ENCODE measurements at regions not wholly inside any gene's neighbourhood (a gene's known extent, or its start where the extent isn't known, plus 50 kb on each side); places are given as distances from the start of the nearest gene placed in this dataset.

GRCh38 chrX:134732676-134733075, 64.3 kb downstream of the PABIR2 start:
- ATAC-seq: no peak
- TF ChIP-seq ISL1 (CRISPR knock-in tag; IDR thresholded peaks at IDR 0.05) (no peak), ARNTL (CRISPR knock-in tag; IDR thresholded peaks at IDR 0.05; ENCODE audit: borderline replicate concordance, low read depth) (no peak), ZFP30 (CRISPR knock-in tag; IDR thresholded peaks at IDR 0.05) (no peak), ZNF70 (CRISPR knock-in tag; IDR thresholded peaks at IDR 0.05) (no peak), BACH2 (CRISPR knock-in tag; IDR thresholded peaks at IDR 0.05; ENCODE audit: borderline replicate concordance) (no peak), SNAI2 (CRISPR knock-in tag; IDR thresholded peaks at IDR 0.05) (no peak), ZC3H10 (CRISPR knock-in tag; IDR thresholded peaks at IDR 0.05) (no peak), TCF4 (CRISPR knock-in tag; IDR thresholded peaks at IDR 0.05; ENCODE audit: borderline replicate concordance) (no peak), CREB5 (CRISPR knock-in tag; IDR thresholded peaks at IDR 0.05; ENCODE audit: low read depth) (no peak), OSR1 (CRISPR knock-in tag; IDR thresholded peaks at IDR 0.05) (no peak), PATZ1 (CRISPR knock-in tag; IDR thresholded peaks at IDR 0.05; ENCODE audit: borderline replicate concordance) (no peak), GLIS3 (CRISPR knock-in tag; IDR thresholded peaks at IDR 0.05) (no peak), ZNF8 (CRISPR knock-in tag; IDR thresholded peaks at IDR 0.05) (no peak), ESRRG (CRISPR knock-in tag; IDR thresholded peaks at IDR 0.05) (no peak)

GRCh38 chrX:134732152-134732551, 64.9 kb downstream of the PABIR2 start:
- ATAC-seq: peak; percentile 9; the same call in 1 of the 3 replicates
- TF ChIP-seq TCF4 (CRISPR knock-in tag; IDR thresholded peaks at IDR 0.05; ENCODE audit: borderline replicate concordance): peak; percentile 84
- peak; percentile 72 for TF ChIP-seq ISL1 (CRISPR knock-in tag; IDR thresholded peaks at IDR 0.05)
- peak; percentile 67; the same call in 1 of the 2 replicates for TF ChIP-seq TSHZ2 (CRISPR knock-in tag; IDR thresholded peaks at IDR 0.05)
- TF ChIP-seq CSRNP3 (CRISPR knock-in tag; IDR thresholded peaks at IDR 0.05): no peak

- peak; percentile 63 for ATAC-seq
- no peak for TF ChIP-seq ARNTL (CRISPR knock-in tag; IDR thresholded peaks at IDR 0.05; ENCODE audit: borderline replicate concordance, low read depth)
- TF ChIP-seq BACH2 (CRISPR knock-in tag; IDR thresholded peaks at IDR 0.05; ENCODE audit: borderline replicate concordance): no peak
- no peak for TF ChIP-seq TCF4 (CRISPR knock-in tag; IDR thresholded peaks at IDR 0.05; ENCODE audit: borderline replicate concordance)
- TF ChIP-seq CSDC2 (CRISPR knock-in tag; IDR thresholded peaks at IDR 0.05): no peak
- TF ChIP-seq ESRRG (CRISPR knock-in tag; IDR thresholded peaks at IDR 0.05): no peak
- TF ChIP-seq GLIS3 (CRISPR knock-in tag; IDR thresholded peaks at IDR 0.05): no peak
- TF ChIP-seq POU6F1 (CRISPR knock-in tag; IDR thresholded peaks at IDR 0.05; ENCODE audit: borderline replicate concordance, low read depth): no peak
- TF ChIP-seq RARB (CRISPR knock-in tag; IDR thresholded peaks at IDR 0.05): no peak
- TF ChIP-seq ZC3H10 (CRISPR knock-in tag; IDR thresholded peaks at IDR 0.05): no peak
- TF ChIP-seq OSR1 (CRISPR knock-in tag; IDR thresholded peaks at IDR 0.05): no peak
- TF ChIP-seq PATZ1 (CRISPR knock-in tag; IDR thresholded peaks at IDR 0.05; ENCODE audit: borderline replicate concordance): no peak
- TF ChIP-seq PPARA (CRISPR knock-in tag; IDR thresholded peaks at IDR 0.05; ENCODE audit: borderline replicate concordance): no peak
- no peak for TF ChIP-seq ISL1 (CRISPR knock-in tag; IDR thresholded peaks at IDR 0.05)
- TF ChIP-seq ZNF8 (CRISPR knock-in tag; IDR thresholded peaks at IDR 0.05): no peak
- no peak for TF ChIP-seq SNAI2 (CRISPR knock-in tag; IDR thresholded peaks at IDR 0.05)
- no peak for TF ChIP-seq TOX (CRISPR knock-in tag; IDR thresholded peaks at IDR 0.05; ENCODE audit: borderline replicate concordance)
Observed at GRCh38 chrX:134727363-134727762, 69.1 kb upstream of the PLAC1 start.

Data from SK-N-SH treated with all-trans-retinoic acid at 6 μM for 48 hours (cell line).